PC-3 (cell line): ENCODE measurements at regions not wholly inside any gene's neighbourhood (a gene's known extent, or its start where the extent isn't known, plus 50 kb on each side); places are given as distances from the start of the nearest gene placed in this dataset.

ENCODE experiments used
- CTCF ChIP-seq: fragments of 300-600 bp; sonication (generic); conservative IDR thresholded peaks from 2 replicates; pipeline ENCODE4 v1.5.1; 2017; ENCODE audit warnings: antibody characterized with exemption, low read depth, mild to moderate bottlenecking, low read length
- EZH2 ChIP-seq: fragments of 300-600 bp; sonication (generic); IDR thresholded peaks from one replicate; pipeline ENCODE4 v1.6.1; 2017; ENCODE audit warnings: antibody characterized with exemption, mild to moderate bottlenecking, low read length; ENCODE audit not compliant: unreplicated experiment
- EZH2phosphoT487 ChIP-seq: fragments of 300-600 bp; sonication (generic); IDR thresholded peaks from 2 replicates; pipeline ENCODE4 v1.6.1; 2018; ENCODE audit warnings: mild to moderate bottlenecking, antibody characterized with exemption, low read length, borderline replicate concordance

GRCh38 chr10:17537281-17537680, 79.9 kb downstream of the HACD1 start:
- TF ChIP-seq EZH2 (no peak), CTCF (no peak), EZH2phosphoT487 (no peak)
